HCT116 (cell line): ENCODE measurements at regions not wholly inside any gene's neighbourhood (a gene's known extent, or its start where the extent isn't known, plus 50 kb on each side); places are given as distances from the start of the nearest gene placed in this dataset.

Source experiments
- ATAC-seq: fragments of 200-7000 bp; cut with Tn5 transposase; 2 replicates; pipeline ENCODE4 v1.9.1; 2020; ENCODE audit warnings: mild to moderate bottlenecking, moderate library complexity
- BruUV-seq: library from RNA; stranded (reverse); fragments of 400-500 nt; replicated peaks from 2 replicates; lab custom pipeline; 2021; lab: Mats Ljungman, UMichigan
- CTCF ChIA-PET: fragments of 300-600 bp; sonication (Branson Sonifier 250); formaldehyde crosslinking; loops from one replicate; lab custom pipeline; 2021; ENCODE audit warnings: antibody characterized with exemption; lab: Charles Lee
- POLR2A ChIA-PET: fragments of 300-600, 350-600 bp; sonication (Branson Sonifier 250); formaldehyde crosslinking; loops from one replicate; lab custom pipeline; 2021; ENCODE audit warnings: antibody characterized with exemption; lab: Charles Lee
- RAD21 ChIA-PET, 2 experiments: fragments of 300-600 bp; sonication (Branson Sonifier 250); formaldehyde crosslinking; loops; one replicate each; lab custom pipeline; 2023; ENCODE audit warnings: low total read pairs in 2 of 2; ENCODE audit not compliant: uncharacterized antibody in 2 of 2, unreplicated experiment in 2 of 2, low non-redundant PET in 1 of 2; lab: Charles Lee
- DNase-seq: peaks from one replicate; pipeline ENCODE4 v3.0.0-alpha.2; 2010; ENCODE audit warnings: low read depth, low spot score
- H2AFZ ChIP-seq: fragments of 200-600 bp; shearing (Covaris generic), sonication (generic); 2 replicates; pipeline ENCODE4 v1.6.1; 2017; ENCODE audit warnings: low read depth, mixed run types, mixed read lengths, antibody characterized with exemption, low read length; ENCODE audit not compliant: poor library complexity, severe bottlenecking
- H3K27ac ChIP-seq: 2 replicates; pipeline ENCODE4 v1.5.1; 2012; ENCODE audit warnings: low read depth, low read length
- H3K27me3 ChIP-seq: fragments of 200-600 bp; sonication (generic); 2 replicates; pipeline ENCODE4 v1.6.1; 2016; ENCODE audit warnings: mixed run types, low read length, mixed read lengths; ENCODE audit not compliant: insufficient read depth
- H3K36me3 ChIP-seq, 2 experiments: fragments of 200-500 bp in 1 of 2; fragments of 200-600 bp in 1 of 2; sonication (Bioruptor generic) in 1 of 2; sonication (generic) in 1 of 2; 2 replicates each; pipeline versions ENCODE4 v1.5.1 to v1.6.1; 2014 to 2016; ENCODE audit warnings: low read length in 2 of 2, inconsistent platforms in 1 of 2, mixed read lengths in 1 of 2, mixed run types in 1 of 2; ENCODE audit not compliant: insufficient read depth in 2 of 2, control insufficient read depth in 1 of 2
- H3K4me1 ChIP-seq, 2 experiments: fragments of 200-600 bp in 1 of 2; sonication (generic) in 1 of 2; 2 replicates each; pipeline versions ENCODE4 v1.5.1 to v1.6.1; 2012 to 2017; ENCODE audit warnings: low read length in 2 of 2, inconsistent platforms in 1 of 2, mild to moderate bottlenecking in 1 of 2, mixed read lengths in 1 of 2, mixed run types in 1 of 2, moderate library complexity in 1 of 2; ENCODE audit not compliant: insufficient read depth in 2 of 2, control insufficient read depth in 1 of 2
- H3K4me2 ChIP-seq: fragments of 200-600 bp; sonication (generic); 2 replicates; pipeline ENCODE4 v1.6.1; 2017; ENCODE audit warnings: mixed run types, low read length, mixed read lengths
- H3K4me3 ChIP-seq, 2 experiments: fragments of 200-600 bp in 1 of 2; sonication (generic) in 1 of 2; replicated peaks in 1 of 2; 2 replicates each; pipeline ENCODE4 v1.5.1; 2011 to 2016; ENCODE audit warnings: low read length in 2 of 2, control low read depth in 1 of 2, low read depth in 1 of 2, mild to moderate bottlenecking in 1 of 2, mixed read lengths in 1 of 2, mixed run types in 1 of 2
- H3K79me2 ChIP-seq: fragments of 200-600 bp; sonication (generic); 2 replicates; pipeline ENCODE4 v1.6.1; 2017; ENCODE audit warnings: mild to moderate bottlenecking, mixed run types, low read length, moderate library complexity, mixed read lengths; ENCODE audit not compliant: insufficient read depth
- H3K9ac ChIP-seq: fragments of 200-600 bp; sonication (generic); 2 replicates; pipeline ENCODE4 v1.6.1; 2016; ENCODE audit warnings: low read length, mixed read lengths
- H3K9me2 ChIP-seq: fragments of 200-600 bp; sonication (generic), shearing (Covaris generic); 2 replicates; pipeline ENCODE4 v1.6.1; 2017; ENCODE audit warnings: mixed run types, mild to moderate bottlenecking, moderate library complexity; ENCODE audit not compliant: insufficient read depth
- H3K9me3 ChIP-seq, 2 experiments: fragments of 200-500 bp in 1 of 2; fragments of 200-600 bp in 1 of 2; sonication (Bioruptor generic) in 1 of 2; sonication (generic) in 1 of 2; 2 replicates each; pipeline ENCODE4 v1.6.1; 2014 to 2017; ENCODE audit warnings: low read length in 2 of 2, mixed read lengths in 2 of 2, inconsistent platforms in 1 of 2, low read depth in 1 of 2, mild to moderate bottlenecking in 1 of 2, mixed run types in 1 of 2, moderate library complexity in 1 of 2; ENCODE audit not compliant: control insufficient read depth in 1 of 2, insufficient read depth in 1 of 2
- H4K20me1 ChIP-seq: fragments of 200-600 bp; sonication (generic), shearing (Covaris generic); 2 replicates; pipeline ENCODE4 v1.6.1; 2017; ENCODE audit warnings: mixed run types, mild to moderate bottlenecking, moderate library complexity; ENCODE audit not compliant: insufficient read depth
- ATF3 ChIP-seq: IDR thresholded peaks from 2 replicates; pipeline ENCODE4 v1.6.1; 2012
- CBX3 ChIP-seq: IDR thresholded peaks from 2 replicates; pipeline ENCODE4 v1.6.1; 2012; ENCODE audit warnings: low read depth
- CEBPB ChIP-seq: IDR thresholded peaks from 2 replicates; pipeline ENCODE4 v1.6.1; 2012; ENCODE audit warnings: low read depth
- EGR1 ChIP-seq: IDR thresholded peaks from 2 replicates; pipeline ENCODE4 v1.6.1; 2012; ENCODE audit warnings: low read depth
- EZH2 ChIP-seq: fragments of 200-600 bp; sonication (generic); IDR thresholded peaks from 2 replicates; pipeline ENCODE4 v1.6.1; 2017; ENCODE audit warnings: antibody characterized with exemption, mixed run types
- EZH2phosphoT487 ChIP-seq: fragments of 200-600 bp; IDR thresholded peaks from 2 replicates; pipeline ENCODE4 v1.6.1; 2018; ENCODE audit warnings: antibody characterized with exemption, borderline replicate concordance
- FOSL1 ChIP-seq: IDR thresholded peaks from 2 replicates; pipeline ENCODE4 v1.6.1; 2012; ENCODE audit warnings: low read depth
- JUND ChIP-seq: IDR thresholded peaks from 2 replicates; pipeline ENCODE4 v1.6.1; 2012
- POLR2A ChIP-seq: IDR thresholded peaks from 2 replicates; pipeline ENCODE4 v1.7.0; 2011; ENCODE audit warnings: borderline replicate concordance; ENCODE audit not compliant: insufficient read depth, insufficient read length; ENCODE audit errors: extremely low read depth
- RAD21 ChIP-seq: IDR thresholded peaks from 2 replicates; pipeline ENCODE4 v1.6.1; 2012; ENCODE audit warnings: low read depth, mild to moderate bottlenecking
- REST ChIP-seq: IDR thresholded peaks from 2 replicates; pipeline ENCODE4 v1.6.1; 2012; ENCODE audit warnings: low read depth
- SIN3A ChIP-seq: IDR thresholded peaks from 2 replicates; pipeline ENCODE4 v1.6.1; 2012; ENCODE audit warnings: low read depth
- SP1 ChIP-seq: IDR thresholded peaks from 2 replicates; pipeline ENCODE4 v1.6.1; 2012; ENCODE audit warnings: low read depth
- SRF ChIP-seq: IDR thresholded peaks from 2 replicates; pipeline ENCODE4 v1.6.1; 2012; ENCODE audit warnings: low read depth
- TCF7L2 ChIP-seq: IDR thresholded peaks from 2 replicates; pipeline ENCODE4 v1.7.0; 2011; ENCODE audit warnings: borderline replicate concordance, inconsistent platforms; ENCODE audit not compliant: insufficient read depth, insufficient read length; ENCODE audit errors: extremely low read depth
- ZBTB33 ChIP-seq: IDR thresholded peaks from 2 replicates; pipeline ENCODE4 v1.6.1; 2011; ENCODE audit warnings: mild to moderate bottlenecking, low read length, moderate library complexity; ENCODE audit not compliant: insufficient replicate concordance; ENCODE audit errors: extremely low read depth
- ZFX ChIP-seq: fragments of 450-650 bp; IDR thresholded peaks from 2 replicates; pipeline ENCODE4 v1.6.1; 2017
- intact Hi-C: fragments of 100-400 bp; cut with micrococcal nuclease; formaldehyde crosslinking; loops from 2 replicates; pipeline ENCODE4 v1.10.0; 2022

GRCh38 chr3:35389907-35390306, 249.4 kb upstream of the ARPP21 start:
- H4K20me1 ChIP-seq: no peaks in the 10 kb centered on the region
- H3K27ac ChIP-seq: no peak overlapping the region
- no peaks in the 10 kb centered on the region for H3K36me3 ChIP-seq
- H3K79me2 ChIP-seq: no peaks in the 10 kb centered on the region
- intact Hi-C loops: no loop called here
- ChIA-PET RAD21 (no interaction called here), POLR2A (no interaction called here), CTCF (no interaction called here)
- H3K4me1 ChIP-seq: no peaks in the 10 kb centered on the region
- no peak overlapping the region for H3K9ac ChIP-seq
- H3K4me3 ChIP-seq: no peak overlapping the region
- no peak overlapping the region for H3K4me2 ChIP-seq
- H3K27me3 ChIP-seq: no peaks in the 10 kb centered on the region
- DNase-seq (no peak), ATAC-seq (no peak)
- no peaks in the 10 kb centered on the region for H3K9me2 ChIP-seq
- peaks cover 3 to 15% of the 10 kb centered on the region in 2 experiments; a peak in 2 of 4 replicates for H3K9me3 ChIP-seq
- TF ChIP-seq EZH2phosphoT487: no peak
- TF ChIP-seq TCF7L2: no peak
- TF ChIP-seq SP1: no peak
- no peak for TF ChIP-seq CBX3
- no peak for TF ChIP-seq ATF3
- TF ChIP-seq EZH2: no peak
- no peak for TF ChIP-seq ZFX
- TF ChIP-seq REST: no peak
- TF ChIP-seq FOSL1: no peak
- no peak for TF ChIP-seq JUND
- TF ChIP-seq RAD21: no peak
- TF ChIP-seq CEBPB: no peak
- TF ChIP-seq POLR2A: no peak
- no peak for TF ChIP-seq SRF
- TF ChIP-seq ZBTB33: no peak
- TF ChIP-seq EGR1: no peak
- TF ChIP-seq SIN3A: no peak
- no peak overlapping the region for H2AFZ ChIP-seq
- no TSS peak for BruUV-seq
